ENCODE measurements at regions not wholly inside any gene's neighbourhood (a gene's known extent, or its start where the extent isn't known, plus 50 kb on each side); places are given as distances from the start of the nearest gene placed in this dataset.
"Not testable (repeated sequence)": the region's sequence is repeated elsewhere in the genome, so short reads cannot be mapped to it uniquely, and the experiment has no call there.

DNA sequence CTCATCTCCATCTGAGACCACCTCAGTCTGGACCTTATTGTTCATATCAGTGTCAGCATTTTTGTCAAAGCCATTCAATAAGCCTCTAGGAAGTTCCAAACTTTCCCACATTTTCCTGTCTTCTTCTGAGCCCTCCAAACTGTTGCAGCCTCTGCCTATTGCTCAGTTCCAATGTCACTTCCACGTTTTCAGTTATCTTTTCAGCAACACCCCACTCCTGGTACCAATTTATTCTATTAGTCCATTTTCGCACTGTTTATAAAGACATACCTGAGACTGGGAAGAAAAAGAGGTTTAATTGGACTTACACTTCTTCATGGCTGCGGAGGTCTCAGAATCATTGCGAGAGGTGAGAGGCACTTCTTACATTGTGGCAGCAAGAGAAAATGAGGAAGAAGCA is 339.3 kb downstream of the TLL1 start:
- TF ChIP-seq, protein P1, sequence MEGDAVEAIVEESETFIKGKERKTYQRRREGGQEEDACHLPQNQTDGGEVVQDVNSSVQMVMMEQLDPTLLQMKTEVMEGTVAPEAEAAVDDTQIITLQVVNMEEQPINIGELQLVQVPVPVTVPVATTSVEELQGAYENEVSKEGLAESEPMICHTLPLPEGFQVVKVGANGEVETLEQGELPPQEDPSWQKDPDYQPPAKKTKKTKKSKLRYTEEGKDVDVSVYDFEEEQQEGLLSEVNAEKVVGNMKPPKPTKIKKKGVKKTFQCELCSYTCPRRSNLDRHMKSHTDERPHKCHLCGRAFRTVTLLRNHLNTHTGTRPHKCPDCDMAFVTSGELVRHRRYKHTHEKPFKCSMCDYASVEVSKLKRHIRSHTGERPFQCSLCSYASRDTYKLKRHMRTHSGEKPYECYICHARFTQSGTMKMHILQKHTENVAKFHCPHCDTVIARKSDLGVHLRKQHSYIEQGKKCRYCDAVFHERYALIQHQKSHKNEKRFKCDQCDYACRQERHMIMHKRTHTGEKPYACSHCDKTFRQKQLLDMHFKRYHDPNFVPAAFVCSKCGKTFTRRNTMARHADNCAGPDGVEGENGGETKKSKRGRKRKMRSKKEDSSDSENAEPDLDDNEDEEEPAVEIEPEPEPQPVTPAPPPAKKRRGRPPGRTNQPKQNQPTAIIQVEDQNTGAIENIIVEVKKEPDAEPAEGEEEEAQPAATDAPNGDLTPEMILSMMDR (IDR thresholded peaks at IDR 0.05; ENCODE audit: insufficient read depth, low read depth, low read length) = not testable (repeated sequence)
- TF ChIP-seq EZH2 (IDR thresholded peaks at IDR 0.05; ENCODE audit: insufficient read depth, low read length) = not testable (repeated sequence)

Data from astrocyte (in vitro differentiated cells and primary cell).